SU-DHL-6 (cell line): ENCODE measurements at regions not wholly inside any gene's neighbourhood (a gene's known extent, or its start where the extent isn't known, plus 50 kb on each side); places are given as distances from the start of the nearest gene placed in this dataset.

ENCODE experiments used
- H2AFZ ChIP-seq: fragments of 200-600 bp; sonication (generic); 2 replicates; pipeline ENCODE4 v1.6.1; 2014; ENCODE audit warnings: low read depth, mild to moderate bottlenecking, moderate library complexity, mixed read lengths, antibody characterized with exemption, low read length; ENCODE audit not compliant: severe bottlenecking
- H3F3A ChIP-seq: fragments of 200-600 bp; shearing (Covaris generic); 2 replicates; pipeline ENCODE4 v1.6.0; 2016; ENCODE audit warnings: antibody characterized with exemption, mild to moderate bottlenecking; ENCODE audit not compliant: insufficient read depth
- H3K27ac ChIP-seq: fragments of 200-600 bp; sonication (generic); 2 replicates; pipeline ENCODE4 v1.5.1; 2016; ENCODE audit warnings: low read depth, mild to moderate bottlenecking, low read length, moderate library complexity, mixed read lengths
- H3K27me3 ChIP-seq: fragments of 200-600 bp; sonication (generic), shearing (Covaris generic); 2 replicates; pipeline ENCODE4 v1.6.0; 2014; ENCODE audit warnings: mild to moderate bottlenecking, low read length
- H3K36me3 ChIP-seq: fragments of 200-600 bp; sonication (generic); 2 replicates; pipeline ENCODE4 v1.6.1; 2014; ENCODE audit warnings: mild to moderate bottlenecking, low read length, mixed read lengths
- H3K4me2 ChIP-seq: fragments of 300-600, 200-600 bp; shearing (Covaris generic), sonication (generic); 2 replicates; pipeline ENCODE4 v1.6.0; 2014; ENCODE audit warnings: low read length, low read depth, mild to moderate bottlenecking; ENCODE audit not compliant: poor library complexity, severe bottlenecking
- H3K4me3 ChIP-seq: fragments of 200-600 bp; sonication (generic); 2 replicates; pipeline ENCODE4 v1.5.1; 2014; ENCODE audit warnings: antibody characterized with exemption, low read length, mild to moderate bottlenecking, mixed read lengths; ENCODE audit not compliant: insufficient read depth, poor library complexity, severe bottlenecking
- H3K79me2 ChIP-seq: fragments of 200-600 bp; sonication (generic); 2 replicates; pipeline ENCODE4 v1.6.1; 2014; ENCODE audit warnings: mild to moderate bottlenecking, low read length, moderate library complexity; ENCODE audit not compliant: insufficient read depth
- H3K9ac ChIP-seq: fragments of 200-600 bp; sonication (generic); 2 replicates; pipeline ENCODE4 v1.7.0; 2014; ENCODE audit warnings: mild to moderate bottlenecking, low read length
- H3K9me2 ChIP-seq: fragments of 200-600 bp; sonication (generic); replicated peaks from 2 replicates; pipeline ENCODE4 v1.6.1; 2014; ENCODE audit warnings: low read length; ENCODE audit not compliant: insufficient read depth
- H3K9me3 ChIP-seq: fragments of 200-600 bp; sonication (generic); 2 replicates; pipeline ENCODE4 v1.6.1; 2014; ENCODE audit warnings: low read length, mixed read lengths; ENCODE audit not compliant: insufficient read depth
- H4K20me1 ChIP-seq: fragments of 200-600 bp; sonication (generic); 2 replicates; pipeline ENCODE4 v1.6.1; 2014; ENCODE audit warnings: low read depth, mild to moderate bottlenecking, antibody characterized with exemption, low read length, moderate library complexity, mixed read lengths
- EZH2phosphoT487 ChIP-seq: fragments of 200-600 bp; sonication (generic), shearing (Covaris generic); conservative IDR thresholded peaks from 2 replicates; pipeline ENCODE4 v1.6.1; 2018; ENCODE audit warnings: mild to moderate bottlenecking, antibody characterized with exemption, low read length, moderate library complexity, mixed read lengths
- TF ChIP-seq, protein P1 (sequence below): fragments of 200-600 bp; sonication (generic); IDR thresholded peaks from one replicate; pipeline ENCODE4 v1.5.1; 2017; ENCODE audit warnings: antibody characterized with exemption, mild to moderate bottlenecking, low read length, moderate library complexity; ENCODE audit not compliant: insufficient read depth, poor library complexity, severe bottlenecking

- no peaks in the 10 kb centered on the region for H3F3A ChIP-seq
- H3K36me3 ChIP-seq = no peaks in the 10 kb centered on the region
- no peak overlapping the region for H3K4me3 ChIP-seq
- no peaks in the 10 kb centered on the region for H3K9me2 ChIP-seq
- H4K20me1 ChIP-seq = no peaks in the 10 kb centered on the region
- no peaks in the 10 kb centered on the region for H3K79me2 ChIP-seq
- no peaks in the 10 kb centered on the region for H3K9me3 ChIP-seq
- H3K4me2 ChIP-seq = no peak overlapping the region
- H3K27me3 ChIP-seq = no peaks in the 10 kb centered on the region
- no peak overlapping the region for H2AFZ ChIP-seq
- H3K9ac ChIP-seq = no peak overlapping the region
- TF ChIP-seq, protein P1, sequence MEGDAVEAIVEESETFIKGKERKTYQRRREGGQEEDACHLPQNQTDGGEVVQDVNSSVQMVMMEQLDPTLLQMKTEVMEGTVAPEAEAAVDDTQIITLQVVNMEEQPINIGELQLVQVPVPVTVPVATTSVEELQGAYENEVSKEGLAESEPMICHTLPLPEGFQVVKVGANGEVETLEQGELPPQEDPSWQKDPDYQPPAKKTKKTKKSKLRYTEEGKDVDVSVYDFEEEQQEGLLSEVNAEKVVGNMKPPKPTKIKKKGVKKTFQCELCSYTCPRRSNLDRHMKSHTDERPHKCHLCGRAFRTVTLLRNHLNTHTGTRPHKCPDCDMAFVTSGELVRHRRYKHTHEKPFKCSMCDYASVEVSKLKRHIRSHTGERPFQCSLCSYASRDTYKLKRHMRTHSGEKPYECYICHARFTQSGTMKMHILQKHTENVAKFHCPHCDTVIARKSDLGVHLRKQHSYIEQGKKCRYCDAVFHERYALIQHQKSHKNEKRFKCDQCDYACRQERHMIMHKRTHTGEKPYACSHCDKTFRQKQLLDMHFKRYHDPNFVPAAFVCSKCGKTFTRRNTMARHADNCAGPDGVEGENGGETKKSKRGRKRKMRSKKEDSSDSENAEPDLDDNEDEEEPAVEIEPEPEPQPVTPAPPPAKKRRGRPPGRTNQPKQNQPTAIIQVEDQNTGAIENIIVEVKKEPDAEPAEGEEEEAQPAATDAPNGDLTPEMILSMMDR = no peak
- no peak for TF ChIP-seq EZH2phosphoT487
- H3K27ac ChIP-seq = no peak overlapping the region
Measured at GRCh38 chr14:54223831-54224402, 172.9 kb upstream of the CDKN3 start.

DNA sequence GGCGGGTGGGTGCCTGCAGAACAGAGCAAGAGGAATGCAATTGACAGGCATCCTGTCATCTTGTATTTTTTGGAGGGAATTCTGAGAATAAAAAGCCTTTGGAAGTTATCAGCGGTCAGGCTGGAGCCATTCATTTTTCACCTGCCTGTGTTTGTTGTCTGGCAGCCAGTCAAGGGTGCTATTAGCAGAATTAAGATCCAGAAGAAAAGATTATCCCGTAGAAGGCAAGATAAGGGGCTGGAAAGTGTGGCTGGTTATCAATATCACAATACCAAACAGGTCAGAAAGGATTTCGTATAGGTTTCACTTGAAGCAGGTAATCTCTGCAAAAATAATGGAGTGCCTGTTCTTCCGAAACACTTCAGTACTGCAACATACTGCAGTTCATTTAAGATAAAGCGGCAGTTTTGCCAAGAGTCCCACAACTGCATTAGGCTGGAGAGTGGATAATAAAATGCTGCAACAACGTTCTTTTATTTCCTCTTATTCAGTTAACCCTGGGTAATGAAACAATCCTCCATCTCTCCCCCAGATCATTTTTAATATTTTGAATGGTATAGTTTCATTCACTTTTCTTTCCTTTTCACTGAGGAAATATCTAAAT, 171.2 kb upstream of the CDKN3 start:
- H2AFZ ChIP-seq = no peak overlapping the region
- no peaks in the 10 kb centered on the region for H3F3A ChIP-seq
- no peak overlapping the region for H3K4me3 ChIP-seq
- H3K9me2 ChIP-seq = no peaks in the 10 kb centered on the region
- no peak overlapping the region for H3K9ac ChIP-seq
- no peaks in the 10 kb centered on the region for H3K79me2 ChIP-seq
- no peaks in the 10 kb centered on the region for H3K27me3 ChIP-seq
- TF ChIP-seq, protein P1 = no peak
- TF ChIP-seq EZH2phosphoT487 = no peak
- H3K36me3 ChIP-seq = no peaks in the 10 kb centered on the region
- no peak overlapping the region for H3K4me2 ChIP-seq
- H3K27ac ChIP-seq = no peak overlapping the region
- no peaks in the 10 kb centered on the region for H4K20me1 ChIP-seq
- H3K9me3 ChIP-seq = no peaks in the 10 kb centered on the region

GRCh38 chr14:54226103-54226502, 170.7 kb upstream of the CDKN3 start:
- Histone ChIP-seq H3K27me3 (no peaks in the 10 kb centered on the region), H3K36me3 (no peaks in the 10 kb centered on the region)

More at GRCh38 chr14:54226103-54226502, 170.7 kb upstream of the CDKN3 start:
- Histone ChIP-seq H3K79me2 (no peaks in the 10 kb centered on the region), H3F3A (no peaks in the 10 kb centered on the region), H3K9me2 (no peaks in the 10 kb centered on the region), H3K4me3 (no peak overlapping the region), H3K4me2 (no peak overlapping the region), H3K9me3 (no peaks in the 10 kb centered on the region), H2AFZ (no peak overlapping the region), H3K9ac (no peak overlapping the region), H3K27ac (no peak overlapping the region), H4K20me1 (no peaks in the 10 kb centered on the region)
- TF ChIP-seq, protein P1 = no peak
